Urothelium cell line (cell line): ENCODE measurements at regions not wholly inside any gene's neighbourhood (a gene's known extent, or its start where the extent isn't known, plus 50 kb on each side); places are given as distances from the start of the nearest gene placed in this dataset.
"Not testable (repeated sequence)": the region's sequence is repeated elsewhere in the genome, so short reads cannot be mapped to it uniquely, and the experiment has no call there.

Experiments
- DNase-seq: peaks from one replicate; pipeline ENCODE4 v3.0.0; 2011; ENCODE audit warnings: low spot score, mixed read lengths
- FAIRE-seq: peaks from 2 replicates; lab custom pipeline; 2011; peaks lifted over from hg19 to GRCh38; lab: Jason Lieb, UNC

- DNase-seq, result no peak
- no peak for FAIRE-seq
Observed at GRCh38 chr7:26081638-26082037, 70.4 kb upstream of the NFE2L3 start.

GRCh38 chr7:26083113-26083512 is 68.9 kb upstream of the NFE2L3 start:
- FAIRE-seq, result no peak

GRCh38 chr7:26084418-26084817 is 67.6 kb upstream of the NFE2L3 start:
- FAIRE-seq, result peak; percentile 23

More at GRCh38 chr7:26083113-26083512, 68.9 kb upstream of the NFE2L3 start:
- DNase-seq, result no peak

GRCh38 chr7:26085771-26086170 is 66.2 kb upstream of the NFE2L3 start:
- no peak for DNase-seq
- FAIRE-seq, result peak; percentile 32

More at GRCh38 chr7:26084418-26084817, 67.6 kb upstream of the NFE2L3 start:
- DNase-seq, result no peak

- DNase-seq (no peak), FAIRE-seq (no peak)
Observed at GRCh38 chr7:26087321-26088091, 64.5 kb upstream of the NFE2L3 start.

GRCh38 chr7:26089469-26089868 is 62.5 kb upstream of the NFE2L3 start:
- not testable (repeated sequence) for FAIRE-seq, DNase-seq

- no peak for FAIRE-seq
- DNase-seq, result peak; percentile 55
Observed at GRCh38 chr7:26090927-26091519, 61.0 kb upstream of the NFE2L3 start.

GRCh38 chr7:26091933-26092332 is 60.1 kb upstream of the NFE2L3 start:
- DNase-seq (peak; percentile 23), FAIRE-seq (no peak)

- FAIRE-seq (no peak), DNase-seq (no peak)
Observed at GRCh38 chr7:26093023-26093422, 59.0 kb upstream of the NFE2L3 start.

- no peak for DNase-seq
- no peak for FAIRE-seq
Observed at GRCh38 chr7:26096136-26096535, 55.9 kb upstream of the NFE2L3 start.

GRCh38 chr7:26097837-26098668 is 53.9 kb upstream of the NFE2L3 start:
- no peak for FAIRE-seq
- DNase-seq, result no peak

- no peak for FAIRE-seq
Observed at GRCh38 chr7:26099236-26099635, 52.8 kb upstream of the NFE2L3 start.

GRCh38 chr7:26100406-26101339 is 51.3 kb upstream of the NFE2L3 start:
- FAIRE-seq, result no peak
- no peak for DNase-seq

More at GRCh38 chr7:26099236-26099635, 52.8 kb upstream of the NFE2L3 start:
- no peak for DNase-seq

- FAIRE-seq (no peak), DNase-seq (no peak)
Observed at GRCh38 chr7:26101361-26102151, 50.4 kb upstream of the NFE2L3 start.

- DNase-seq (no peak), FAIRE-seq (no peak)
Observed at GRCh38 chr7:26102176-26102575, 49.8 kb upstream of the NFE2L3 start.
